Endodermal cell (in vitro differentiated cells): ENCODE measurements at regions not wholly inside any gene's neighbourhood (a gene's known extent, or its start where the extent isn't known, plus 50 kb on each side); places are given as distances from the start of the nearest gene placed in this dataset.

Experiments used
- DNase-seq: peaks from one replicate; pipeline ENCODE4 v3.0.0-alpha.2; 2017
- H3K27ac ChIP-seq: 2 replicates; pipeline ENCODE4 v1.5.1; 2013; ENCODE audit warnings: mild to moderate bottlenecking, low read depth, low read length, moderate library complexity
- H3K27me3 ChIP-seq: 2 replicates; pipeline ENCODE4 v1.6.1; 2013; ENCODE audit warnings: mild to moderate bottlenecking, low read length, moderate library complexity; ENCODE audit not compliant: insufficient read depth, control insufficient read depth, poor library complexity, severe bottlenecking
- H3K36me3 ChIP-seq: 2 replicates; pipeline ENCODE4 v1.7.0; 2013; ENCODE audit warnings: mild to moderate bottlenecking, low read length, moderate library complexity; ENCODE audit not compliant: control insufficient read depth, insufficient read depth
- H3K4me1 ChIP-seq: one replicate; pipeline ENCODE4 v1.7.0; 2013; ENCODE audit warnings: low read length; ENCODE audit not compliant: control insufficient read depth, insufficient read depth
- H3K4me3 ChIP-seq: 2 replicates; pipeline ENCODE4 v1.5.1; 2013; ENCODE audit warnings: mild to moderate bottlenecking, low read length, moderate library complexity
- H3K9ac ChIP-seq: 2 replicates; pipeline ENCODE4 v1.6.1; 2013; ENCODE audit warnings: mild to moderate bottlenecking, low read length, moderate library complexity; ENCODE audit not compliant: poor library complexity, severe bottlenecking; ENCODE audit errors: extremely low read depth
- H3K9me3 ChIP-seq: 2 replicates; pipeline ENCODE4 v1.6.1; 2013; ENCODE audit warnings: mild to moderate bottlenecking, low read length, moderate library complexity; ENCODE audit not compliant: control insufficient read depth
- H3K27ac Mint-ChIP-seq: 2 replicates; pipeline ENCODE4 v1.8.0; 2020; ENCODE audit warnings: mixed read lengths
- H3K27me3 Mint-ChIP-seq: 2 replicates; pipeline ENCODE4 v1.8.0; 2021; ENCODE audit warnings: mild to moderate bottlenecking, mixed read lengths; ENCODE audit not compliant: insufficient read depth
- H3K36me3 Mint-ChIP-seq: 2 replicates; pipeline ENCODE4 v1.8.0; 2020; ENCODE audit warnings: low read depth, mixed read lengths
- H3K4me1 Mint-ChIP-seq: 2 replicates; pipeline ENCODE4 v1.8.0; 2020; ENCODE audit warnings: mixed read lengths
- H3K4me3 Mint-ChIP-seq: 2 replicates; pipeline ENCODE4 v1.8.0; 2020; ENCODE audit warnings: mild to moderate bottlenecking, moderate library complexity, mixed read lengths
- H3K9me3 Mint-ChIP-seq: 2 replicates; pipeline ENCODE4 v1.8.0; 2020; ENCODE audit warnings: mild to moderate bottlenecking, mixed read lengths
- CTCF ChIP-seq: fragments of 200-600 bp; sonication (generic); conservative IDR thresholded peaks from 2 replicates; pipeline ENCODE4 v1.5.0; 2021; ENCODE audit warnings: antibody characterized with exemption, mild to moderate bottlenecking
- WGBS, 2 experiments: methylation state at CpG; one replicate each; pipeline versions ENCODE4 v1.1.5 to v1.1.7; 2013; ENCODE audit warnings: missing lambda C conversion rate in 2 of 2, mixed read lengths in 1 of 2; ENCODE audit not compliant: insufficient coverage in 1 of 2, insufficient read length in 1 of 2; 5-methylcytosine and 5-hydroxymethylcytosine counted together

- no peak overlapping the region for H3K9ac ChIP-seq
- no peak overlapping the region for H3K4me3 Mint-ChIP-seq
- H3K9me3 Mint-ChIP-seq, result no peaks in the 10 kb centered on the region
- H3K4me3 ChIP-seq, result no peak overlapping the region
- WGBS, 2 experiments, result 67 to 100% methylated on average over 1 to 2 of the region's 2 CpGs
- H3K36me3 Mint-ChIP-seq, result no peaks in the 10 kb centered on the region
- no peaks in the 10 kb centered on the region for H3K36me3 ChIP-seq
- no peak overlapping the region for H3K27ac ChIP-seq
- H3K4me1 Mint-ChIP-seq, result peaks cover 3% of the 10 kb centered on the region
- peaks cover 14% of the 10 kb centered on the region for H3K9me3 ChIP-seq
- DNase-seq, result no peak
- H3K27me3 Mint-ChIP-seq, result no peaks in the 10 kb centered on the region
- H3K4me1 ChIP-seq, result no peaks in the 10 kb centered on the region
- H3K27me3 ChIP-seq, result no peaks in the 10 kb centered on the region
- no peak overlapping the region for H3K27ac Mint-ChIP-seq
- no peak for TF ChIP-seq CTCF
Measured at GRCh38 chr3:1848935-1849334, 249.7 kb upstream of the CNTN4 start.

- Mint-ChIP-seq H3K4me1 (no peaks in the 10 kb centered on the region), H3K27me3 (no peaks in the 10 kb centered on the region), H3K27ac (no peak overlapping the region), H3K9me3 (no peaks in the 10 kb centered on the region), H3K4me3 (no peak overlapping the region), H3K36me3 (no peaks in the 10 kb centered on the region)
- Histone ChIP-seq H3K9ac (no peak overlapping the region), H3K4me3 (no peak overlapping the region), H3K36me3 (no peaks in the 10 kb centered on the region), H3K27me3 (no peaks in the 10 kb centered on the region), H3K9me3 (peaks cover 3% of the 10 kb centered on the region), H3K27ac (no peak overlapping the region), H3K4me1 (no peaks in the 10 kb centered on the region)
- 80 to 83% methylated on average over 1 to 2 of the region's 2 CpGs for WGBS, 2 experiments
- TF ChIP-seq CTCF, result no peak
- no peak for DNase-seq
Measured at GRCh38 chr3:1852950-1853349, 245.7 kb upstream of the CNTN4 start.

- Histone ChIP-seq H3K9ac (no peak overlapping the region), H3K27ac (no peak overlapping the region), H3K4me1 (no peaks in the 10 kb centered on the region), H3K36me3 (no peaks in the 10 kb centered on the region), H3K4me3 (no peak overlapping the region), H3K27me3 (no peaks in the 10 kb centered on the region), H3K9me3 (peaks cover 3% of the 10 kb centered on the region)
- H3K27me3 Mint-ChIP-seq, result no peaks in the 10 kb centered on the region
- DNase-seq, result no peak
- H3K36me3 Mint-ChIP-seq, result no peaks in the 10 kb centered on the region
- no peak for TF ChIP-seq CTCF
- H3K4me3 Mint-ChIP-seq, result no peak overlapping the region
- 85 to 86% methylated on average over 1 to 3 of the region's 3 CpGs for WGBS, 2 experiments
- no peak overlapping the region for H3K27ac Mint-ChIP-seq
- H3K4me1 Mint-ChIP-seq, result peaks cover 7% of the 10 kb centered on the region
- no peaks in the 10 kb centered on the region for H3K9me3 Mint-ChIP-seq
Measured at GRCh38 chr3:1855841-1856240, 242.8 kb upstream of the CNTN4 start.
